Bronchial epithelial cell (primary cell): ENCODE measurements at regions not wholly inside any gene's neighbourhood (a gene's known extent, or its start where the extent isn't known, plus 50 kb on each side); places are given as distances from the start of the nearest gene placed in this dataset.
"Not testable (repeated sequence)": the region's sequence is repeated elsewhere in the genome, so short reads cannot be mapped to it uniquely, and the experiment has no call there.

Experiments used
- DNase-seq: peaks from one replicate; pipeline ENCODE4 v3.0.0-alpha.2; 2010; ENCODE audit warnings: low read depth
- FAIRE-seq: peaks from 2 replicates; lab custom pipeline; 2011; peaks lifted over from hg19 to GRCh38; lab: Jason Lieb, UNC
- H3K27me3 ChIP-seq: 2 replicates; pipeline ENCODE4 v1.5.1; 2011; ENCODE audit warnings: low read length; ENCODE audit not compliant: control insufficient read depth, insufficient read depth
- H3K36me3 ChIP-seq: 2 replicates; pipeline ENCODE4 v1.5.1; 2011; ENCODE audit warnings: low read length; ENCODE audit not compliant: control insufficient read depth, insufficient read depth
- H3K4me3 ChIP-seq: 2 replicates; pipeline ENCODE4 v1.5.1; 2011; ENCODE audit warnings: mild to moderate bottlenecking, low read depth, low read length, control low read depth
- CTCF ChIP-seq: IDR thresholded peaks from 2 replicates; pipeline ENCODE4 v1.5.1; 2011; ENCODE audit warnings: mild to moderate bottlenecking, moderate library complexity, low read length, control low read depth, inconsistent platforms; ENCODE audit not compliant: insufficient read depth, severe bottlenecking

- H3K27me3 ChIP-seq, result no peaks in the 10 kb centered on the region
- no peak for FAIRE-seq
- H3K4me3 ChIP-seq, result no peak overlapping the region
- H3K36me3 ChIP-seq, result no peaks in the 10 kb centered on the region
- DNase-seq, result peak; percentile 27
- no peak for TF ChIP-seq CTCF
Observed at GRCh38 chr1:182299728-182300616, 91.6 kb downstream of the GLUL start.

- H3K4me3 ChIP-seq, FAIRE-seq, H3K27me3 ChIP-seq, H3K36me3 ChIP-seq, DNase-seq: not testable (repeated sequence)
Observed at GRCh38 chr1:182299054-182299727, 92.4 kb downstream of the GLUL start.

- DNase-seq (no peak), FAIRE-seq (no peak)
- Histone ChIP-seq H3K4me3 (no peak overlapping the region), H3K27me3 (no peaks in the 10 kb centered on the region), H3K36me3 (no peaks in the 10 kb centered on the region)
- TF ChIP-seq CTCF, result no peak
Observed at GRCh38 chr1:182297335-182297734, 94.3 kb downstream of the GLUL start.

GRCh38 chr1:182295697-182296096 is 95.9 kb downstream of the GLUL start:
- TF ChIP-seq CTCF, result no peak
- Histone ChIP-seq H3K4me3 (no peak overlapping the region), H3K36me3 (no peaks in the 10 kb centered on the region), H3K27me3 (no peaks in the 10 kb centered on the region)
- DNase-seq (no peak), FAIRE-seq (no peak)

GRCh38 chr1:182293119-182293589 is 98.4 kb downstream of the GLUL start:
- FAIRE-seq (peak; percentile 76), DNase-seq (no peak)
- Histone ChIP-seq H3K36me3 (no peaks in the 10 kb centered on the region), H3K27me3 (no peaks in the 10 kb centered on the region), H3K4me3 (no peak overlapping the region)
- no peak for TF ChIP-seq CTCF

- Histone ChIP-seq H3K27me3 (no peaks in the 10 kb centered on the region), H3K36me3 (no peaks in the 10 kb centered on the region), H3K4me3 (no peak overlapping the region)
- TF ChIP-seq CTCF, result no peak
- no peak for FAIRE-seq
- no peak for DNase-seq
Observed at GRCh38 chr1:182292193-182292741, 99.3 kb downstream of the GLUL start.
